ENCODE measurements at regions not wholly inside any gene's neighbourhood (a gene's known extent, or its start where the extent isn't known, plus 50 kb on each side); places are given as distances from the start of the nearest gene placed in this dataset.

- TF ChIP-seq POLR2A (IDR thresholded peaks at IDR 0.05; ENCODE audit: low read length) (no peak), GATA1 (IDR thresholded peaks at IDR 0.05; ENCODE audit: low read depth, low read length) (no peak)
Observed at GRCh38 chr2:142521492-142521891, 356.0 kb upstream of the KYNU start.
